ENCODE measurements at regions not wholly inside any gene's neighbourhood (a gene's known extent, or its start where the extent isn't known, plus 50 kb on each side); places are given as distances from the start of the nearest gene placed in this dataset.

DNA sequence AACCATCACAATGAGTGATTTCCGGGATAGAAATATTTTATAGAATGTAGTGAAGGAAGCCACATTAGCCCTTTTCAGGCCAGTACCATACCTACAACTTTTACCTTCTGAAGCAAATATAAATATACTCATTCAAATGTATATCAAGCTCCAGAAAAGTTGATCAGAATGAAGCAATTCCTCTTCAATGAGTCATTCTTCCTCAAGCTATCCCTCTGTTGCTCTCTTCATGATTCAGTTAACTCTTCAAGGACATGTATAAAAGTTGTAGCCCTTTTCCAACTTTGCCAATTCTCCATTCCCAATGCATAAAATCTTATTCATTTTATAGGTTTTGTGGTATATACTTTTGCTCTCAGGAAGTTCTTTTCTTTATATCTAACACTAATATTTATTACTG is 242.1 kb upstream of the RGPD4 start:
- no peak for ATAC-seq
- Histone ChIP-seq H3K4me2 (ENCODE audit: insufficient read depth, low read length) (no peak overlapping the region), H3K4me1 (replicated peaks in 1 of 2; ENCODE audit: control insufficient read depth in 2 of 2, insufficient read depth in 2 of 2, low read length in 2 of 2) (no peaks in the 10 kb centered on the region), H3K36me3 (ENCODE audit: control insufficient read depth, insufficient read depth, low read length) (no peaks in the 10 kb centered on the region), H3K27me3 (ENCODE audit: control insufficient read depth in 2 of 2, insufficient read depth in 2 of 2, low read length in 2 of 2) (no peaks in the 10 kb centered on the region), H3K9ac (ENCODE audit: insufficient read depth in 1 of 2, low read depth in 2 of 2, low read length in 2 of 2) (no peak overlapping the region), H4K20me1 (replicated peaks; ENCODE audit: control insufficient read depth, insufficient read depth, low read length) (no peaks in the 10 kb centered on the region), H2AFZ (ENCODE audit: low read depth, low read length) (no peak overlapping the region), H3K9me3 (replicated peaks; ENCODE audit: control insufficient read depth, insufficient read depth, low read depth, low read length) (no peaks in the 10 kb centered on the region), H3K27ac (ENCODE audit: extremely low read depth, low read depth, low read length) (no peak overlapping the region), H3K4me3 (no peak overlapping the region), H3K79me2 (ENCODE audit: control insufficient read depth, insufficient read depth, low read length) (no peaks in the 10 kb centered on the region), H3K9me1 (ENCODE audit: control insufficient read depth, insufficient read depth, low read length) (no peaks in the 10 kb centered on the region)
- 0% methylated on average over 1 of the region's 1 CpG for WGBS (ENCODE audit: insufficient coverage, low coverage, missing lambda C conversion rate)
- CTCF ChIA-PET (ENCODE audit: low intra/inter-chr PET ratio) = no interaction called here
- TF ChIP-seq ILK (tag; IDR thresholded peaks at IDR 0.05; ENCODE audit: borderline replicate concordance, low read depth) = no peak
- TF ChIP-seq MTA2 (IDR thresholded peaks at IDR 0.05; ENCODE audit: low read depth) = no peak
- TF ChIP-seq ZNF518B (CRISPR knock-in tag; IDR thresholded peaks at IDR 0.05) = no peak
- no peak for TF ChIP-seq EHMT2 (IDR thresholded peaks at IDR 0.05)
- in situ Hi-C loops (cut with MboI) (loop anchor here (25.0 kb wide), 1 partner anchor 228 kb away; no protein-coding TSS in a partner anchor), intact Hi-C loops (cut with micrococcal nuclease) (no loop called here)
- POLR2A ChIA-PET = no interaction called here
- no TSS peak for BruUV-seq (replicated peaks)
- FAIRE-seq = no peak
- DNase-seq (ENCODE audit: extremely low read depth in 1 of 4, low spot score in 3 of 4) = no peak

Measured in K562 (cell line).